ENCODE measurements at regions not wholly inside any gene's neighbourhood (a gene's known extent, or its start where the extent isn't known, plus 50 kb on each side); places are given as distances from the start of the nearest gene placed in this dataset.

DNA sequence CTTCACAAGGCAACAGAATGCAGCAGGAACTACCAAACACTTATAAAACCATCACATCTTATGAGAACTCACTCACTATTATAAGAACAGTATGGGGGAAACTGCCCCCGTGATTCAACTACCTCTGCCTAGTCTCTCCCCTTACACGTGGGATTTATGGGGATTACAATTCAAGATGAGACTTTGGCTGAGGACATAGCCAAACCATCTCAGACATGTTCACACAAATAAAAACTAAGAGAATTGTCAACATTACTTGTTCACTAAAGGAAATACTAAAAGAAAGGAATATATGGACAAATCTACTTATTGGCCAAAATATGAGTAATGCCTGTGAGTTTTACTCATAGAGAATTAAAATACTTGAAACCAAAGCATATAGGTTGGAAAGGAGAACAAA, 505.1 kb downstream of the IGSF11 start:
- no peak for TF ChIP-seq POLR2A (IDR thresholded peaks at IDR 0.05)
- TF ChIP-seq, protein P1, sequence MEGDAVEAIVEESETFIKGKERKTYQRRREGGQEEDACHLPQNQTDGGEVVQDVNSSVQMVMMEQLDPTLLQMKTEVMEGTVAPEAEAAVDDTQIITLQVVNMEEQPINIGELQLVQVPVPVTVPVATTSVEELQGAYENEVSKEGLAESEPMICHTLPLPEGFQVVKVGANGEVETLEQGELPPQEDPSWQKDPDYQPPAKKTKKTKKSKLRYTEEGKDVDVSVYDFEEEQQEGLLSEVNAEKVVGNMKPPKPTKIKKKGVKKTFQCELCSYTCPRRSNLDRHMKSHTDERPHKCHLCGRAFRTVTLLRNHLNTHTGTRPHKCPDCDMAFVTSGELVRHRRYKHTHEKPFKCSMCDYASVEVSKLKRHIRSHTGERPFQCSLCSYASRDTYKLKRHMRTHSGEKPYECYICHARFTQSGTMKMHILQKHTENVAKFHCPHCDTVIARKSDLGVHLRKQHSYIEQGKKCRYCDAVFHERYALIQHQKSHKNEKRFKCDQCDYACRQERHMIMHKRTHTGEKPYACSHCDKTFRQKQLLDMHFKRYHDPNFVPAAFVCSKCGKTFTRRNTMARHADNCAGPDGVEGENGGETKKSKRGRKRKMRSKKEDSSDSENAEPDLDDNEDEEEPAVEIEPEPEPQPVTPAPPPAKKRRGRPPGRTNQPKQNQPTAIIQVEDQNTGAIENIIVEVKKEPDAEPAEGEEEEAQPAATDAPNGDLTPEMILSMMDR (IDR thresholded peaks at IDR 0.05): no peak

Data from right lobe of liver (tissue), 4 donors.